ENCODE measurements at regions not wholly inside any gene's neighbourhood (a gene's known extent, or its start where the extent isn't known, plus 50 kb on each side); places are given as distances from the start of the nearest gene placed in this dataset.

- no peak overlapping the region for H3K4me3 ChIP-seq (ENCODE audit: control insufficient read depth, low read depth, low read length)
- TF ChIP-seq CTCF (conservative IDR thresholded peaks at IDR 0.05; ENCODE audit: control insufficient read depth, insufficient read depth, low read depth, low read length), result no peak
- no peak for DNase-seq (ENCODE audit: low read depth)
Observed at GRCh38 chr5:125926172-125926571, 497.0 kb upstream of the GRAMD2B start.

GRCh38 chr5:125928663-125929062 is 494.5 kb upstream of the GRAMD2B start:
- no peak overlapping the region for H3K4me3 ChIP-seq (ENCODE audit: control insufficient read depth, low read depth, low read length)
- DNase-seq (ENCODE audit: low read depth), result peak; percentile 4
- TF ChIP-seq CTCF (conservative IDR thresholded peaks at IDR 0.05; ENCODE audit: control insufficient read depth, insufficient read depth, low read depth, low read length), result no peak

- TF ChIP-seq CTCF (conservative IDR thresholded peaks at IDR 0.05; ENCODE audit: control insufficient read depth, insufficient read depth, low read depth, low read length), result no peak
Observed at GRCh38 chr5:125950012-125950615, 473.1 kb upstream of the GRAMD2B start.

GRCh38 chr5:125961150-125961549 is 462.1 kb upstream of the GRAMD2B start:
- H3K4me3 ChIP-seq (ENCODE audit: control insufficient read depth, low read depth, low read length), result no peak overlapping the region
- no peak for TF ChIP-seq CTCF (conservative IDR thresholded peaks at IDR 0.05; ENCODE audit: control insufficient read depth, insufficient read depth, low read depth, low read length)
- no peak for DNase-seq (ENCODE audit: low read depth)

More at GRCh38 chr5:125950012-125950615, 473.1 kb upstream of the GRAMD2B start:
- H3K4me3 ChIP-seq (ENCODE audit: control insufficient read depth, low read depth, low read length), result no peak overlapping the region
- DNase-seq (ENCODE audit: low read depth), result peak; percentile 8

- DNase-seq (ENCODE audit: low read depth), result no peak
- H3K4me3 ChIP-seq (ENCODE audit: control insufficient read depth, low read depth, low read length), result no peak overlapping the region
- TF ChIP-seq CTCF (conservative IDR thresholded peaks at IDR 0.05; ENCODE audit: control insufficient read depth, insufficient read depth, low read depth, low read length), result no peak
Observed at GRCh38 chr5:125965577-125965976, 457.6 kb upstream of the GRAMD2B start.

GRCh38 chr5:125967576-125967975 is 455.6 kb upstream of the GRAMD2B start:
- no peak overlapping the region for H3K4me3 ChIP-seq (ENCODE audit: control insufficient read depth, low read depth, low read length)
- no peak for DNase-seq (ENCODE audit: low read depth)
- no peak for TF ChIP-seq CTCF (conservative IDR thresholded peaks at IDR 0.05; ENCODE audit: control insufficient read depth, insufficient read depth, low read depth, low read length)

Measured in fibroblast of mammary gland (primary cell).